NCI-H128 (cell line): ENCODE measurements at regions not wholly inside any gene's neighbourhood (a gene's known extent, or its start where the extent isn't known, plus 50 kb on each side); places are given as distances from the start of the nearest gene placed in this dataset.
"Not testable (repeated sequence)": the region's sequence is repeated elsewhere in the genome, so short reads cannot be mapped to it uniquely, and the experiment has no call there.

Experiments
- DNase-seq: peaks from one replicate; lab custom pipeline; 2025; ENCODE audit not compliant: unreplicated experiment; lab: John Stamatoyannopoulos, UW

GRCh38 chr3:176097027-176097426, 1100.3 kb downstream of the TBL1XR1 start:
- no peak for DNase-seq

GRCh38 chr3:176093892-176094291, 1103.4 kb downstream of the TBL1XR1 start:
- not testable (repeated sequence) for DNase-seq

GRCh38 chr3:176090727-176091126, 1106.6 kb downstream of the TBL1XR1 start:
- no peak for DNase-seq

DNA sequence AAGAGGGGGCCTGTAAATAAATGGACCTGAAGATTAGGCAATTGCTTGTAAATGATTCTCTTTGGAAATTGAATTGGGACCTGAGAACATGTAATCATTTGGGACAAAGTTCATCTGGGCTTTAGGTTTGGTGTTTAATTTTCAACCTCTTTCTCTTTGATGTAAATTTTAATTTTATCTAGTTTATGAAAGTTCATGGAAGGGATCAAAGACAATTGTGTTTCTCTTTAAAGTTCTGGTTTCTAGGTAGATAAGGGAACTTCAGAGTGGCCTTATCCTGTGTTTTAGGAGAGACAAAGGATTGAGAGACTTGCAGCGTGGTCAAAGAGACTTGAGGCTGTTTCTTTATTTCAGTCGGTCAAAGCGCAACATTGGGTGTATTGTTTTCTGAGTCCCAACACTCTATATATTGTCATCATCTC, 1108.3 kb downstream of the TBL1XR1 start:
- no peak for DNase-seq

DNA sequence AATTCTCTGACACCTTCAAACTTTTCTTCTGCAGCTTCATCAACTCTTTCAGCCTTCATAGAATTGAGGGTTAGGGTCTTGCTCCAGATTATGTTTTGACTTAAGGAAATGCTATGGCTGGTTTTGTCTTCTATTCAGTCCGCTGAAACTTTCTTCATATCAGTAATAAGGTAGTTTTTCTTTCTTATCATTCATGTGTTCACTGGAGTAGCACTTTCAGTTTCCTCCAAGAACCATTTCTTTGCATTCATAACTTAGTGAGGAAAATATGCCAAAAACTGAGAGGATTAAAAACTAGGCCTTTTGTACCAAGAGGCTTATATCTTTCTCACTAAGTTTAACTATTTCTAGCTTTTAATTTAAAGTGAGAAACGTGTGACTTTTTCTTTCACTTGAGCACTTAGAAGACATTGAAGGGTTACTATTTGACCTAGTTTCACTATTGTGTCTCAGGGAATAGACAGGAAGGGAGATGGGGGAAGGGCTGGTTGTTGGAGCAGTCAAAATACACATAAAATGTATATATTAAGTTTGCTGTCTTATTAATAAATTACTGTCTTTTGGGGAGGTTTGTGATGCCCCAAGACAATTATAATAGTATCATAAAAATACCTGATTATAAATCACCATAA, 1110.1 kb downstream of the TBL1XR1 start:
- no peak for DNase-seq

GRCh38 chr3:176079785-176080184, 1117.5 kb downstream of the TBL1XR1 start:
- DNase-seq, result no peak

- no peak for DNase-seq
These were observed 1118.4 kb downstream of the TBL1XR1 start for GRCh38 chr3:176078906-176079305.

DNA sequence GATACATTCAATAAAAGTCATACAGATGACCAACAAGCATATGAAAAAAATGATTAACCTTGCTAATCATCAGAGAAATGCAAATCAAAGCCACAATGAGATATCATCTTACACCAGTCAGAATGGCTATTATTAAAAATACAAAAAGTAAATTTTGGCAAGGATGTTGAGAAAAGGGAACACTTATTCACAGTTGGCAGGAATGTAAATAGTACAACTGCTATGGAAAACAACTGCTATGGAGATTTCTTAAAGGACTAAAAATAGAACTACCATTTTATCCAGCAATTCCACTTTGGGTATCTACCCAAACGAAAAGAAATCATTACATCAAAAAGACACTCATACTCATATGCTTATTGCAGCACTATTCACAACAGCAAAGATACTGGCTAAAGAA, 1121.8 kb downstream of the TBL1XR1 start:
- no peak for DNase-seq

DNA sequence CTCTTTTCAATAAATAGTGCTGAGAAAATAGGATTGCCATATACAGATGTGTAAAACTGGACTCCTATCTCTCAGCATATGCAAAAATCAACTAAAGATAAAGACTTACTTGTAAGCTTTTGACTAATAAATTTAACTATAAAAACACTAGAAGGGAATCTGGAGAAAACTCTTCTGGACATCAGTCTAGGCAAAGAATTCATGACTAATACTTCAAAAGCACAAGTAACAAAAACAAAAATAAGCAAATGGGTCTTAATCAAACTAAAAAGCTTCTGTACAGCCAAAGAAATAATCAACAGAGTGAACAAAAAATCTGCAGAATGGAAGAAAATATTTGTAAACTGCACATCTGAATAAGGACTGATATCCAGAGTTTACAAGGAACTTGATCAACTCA, 1122.2 kb downstream of the TBL1XR1 start:
- no peak for DNase-seq

DNA sequence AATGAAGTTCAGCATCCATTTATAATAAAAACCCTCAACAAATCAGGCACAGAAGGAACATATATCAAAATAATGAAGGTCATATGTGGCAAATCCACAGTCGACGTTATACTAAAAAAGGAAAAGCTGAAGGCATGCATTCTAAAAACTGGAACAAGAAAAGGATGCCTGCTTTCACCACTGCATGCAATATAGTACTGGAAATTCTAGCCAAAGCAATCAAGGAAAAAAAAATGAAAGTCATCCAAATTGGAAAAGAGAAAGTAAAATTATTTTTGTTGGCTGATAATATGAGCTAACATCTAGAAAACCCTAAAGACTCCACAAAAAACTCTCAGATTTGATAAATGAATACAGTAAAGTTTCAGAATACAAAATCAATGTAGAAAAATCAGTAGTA, 1123.2 kb downstream of the TBL1XR1 start:
- DNase-seq, result no peak

- no peak for DNase-seq
These were observed 1125.3 kb downstream of the TBL1XR1 start for GRCh38 chr3:176071943-176072342.

GRCh38 chr3:176068750-176069149, 1128.5 kb downstream of the TBL1XR1 start:
- DNase-seq, result no peak

- DNase-seq, result no peak
These were observed 1138.4 kb downstream of the TBL1XR1 start for GRCh38 chr3:176058856-176059255.

DNA sequence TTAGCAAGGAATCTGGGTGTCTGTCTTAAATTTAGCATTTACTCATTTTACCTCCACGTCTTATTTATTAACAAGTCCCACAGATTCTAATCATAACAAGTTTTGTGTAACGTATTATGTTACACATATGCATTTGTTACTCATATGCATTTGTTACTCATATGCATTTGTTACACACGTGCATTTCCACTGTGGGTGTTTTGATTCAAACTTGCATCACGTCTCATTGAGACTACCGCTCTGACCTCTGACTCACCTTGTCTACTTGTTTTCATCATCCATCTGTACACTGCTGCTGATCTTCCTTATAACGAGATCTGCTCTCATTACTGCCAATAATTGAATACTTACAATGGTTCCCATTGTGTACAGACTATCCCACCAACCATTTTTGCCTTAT, 1141.4 kb downstream of the TBL1XR1 start:
- no peak for DNase-seq

GRCh38 chr3:176051766-176052165, 1145.5 kb downstream of the TBL1XR1 start:
- no peak for DNase-seq

GRCh38 chr3:176046703-176047102, 1150.6 kb downstream of the TBL1XR1 start:
- DNase-seq, result no peak

DNA sequence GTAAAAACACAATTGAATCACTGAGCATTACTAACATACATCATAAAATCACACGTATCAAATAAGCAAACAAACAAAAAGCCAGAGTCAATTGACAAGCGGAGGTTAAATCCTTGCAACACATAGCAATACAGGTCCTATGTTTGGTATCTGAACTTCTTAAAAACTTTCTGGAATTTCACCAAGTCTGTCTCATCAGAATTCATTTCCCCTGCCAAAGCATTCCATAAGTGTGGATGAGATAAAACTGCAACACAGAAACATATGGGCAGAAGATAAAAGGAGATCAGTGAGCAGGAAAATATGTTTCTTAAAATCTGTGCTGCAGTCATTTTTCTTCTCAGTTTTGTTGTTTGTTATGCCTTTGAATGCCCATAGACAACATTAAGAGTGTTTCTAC, 1155.5 kb downstream of the TBL1XR1 start:
- DNase-seq, result no peak

DNA sequence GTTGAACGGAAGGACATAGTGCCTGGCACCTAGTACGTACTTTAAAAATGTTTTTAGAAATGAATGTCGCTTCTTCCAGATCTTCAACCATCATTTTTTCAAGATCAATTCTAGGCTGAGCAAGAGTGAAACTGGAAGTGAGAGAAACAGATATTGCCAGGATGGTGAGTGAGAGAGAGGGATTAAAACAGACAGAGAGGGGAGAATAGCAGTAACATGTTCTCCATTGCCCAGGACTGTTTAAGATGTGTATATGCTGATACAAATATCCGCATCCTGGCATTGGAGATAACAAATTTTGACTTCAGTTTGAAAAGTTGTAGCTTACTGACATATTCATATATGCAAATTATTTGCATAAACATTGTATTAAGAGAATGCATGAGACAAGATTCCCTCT, 1156.1 kb downstream of the TBL1XR1 start:
- DNase-seq, result no peak

GRCh38 chr3:176037636-176038035, 1159.6 kb downstream of the TBL1XR1 start:
- DNase-seq, result no peak

DNA sequence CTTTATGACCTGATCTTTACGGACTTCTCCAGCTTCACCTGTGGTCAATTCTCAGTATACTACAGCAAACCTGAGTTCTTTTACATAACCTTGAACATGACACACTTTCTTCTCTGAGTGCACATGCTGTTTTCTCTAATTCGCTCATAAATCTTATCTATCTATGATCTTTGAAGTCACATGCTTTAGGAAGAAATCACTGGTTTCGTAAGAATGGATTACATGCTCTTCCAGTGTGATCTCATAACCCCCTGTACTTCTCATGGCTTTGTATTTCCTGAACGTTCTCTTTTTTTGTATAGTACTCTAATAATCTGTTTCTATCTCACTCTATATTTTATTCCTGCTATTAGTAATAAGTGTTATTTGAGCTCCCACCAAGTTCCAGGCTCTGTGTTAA, 1165.2 kb downstream of the TBL1XR1 start:
- no peak for DNase-seq

DNA sequence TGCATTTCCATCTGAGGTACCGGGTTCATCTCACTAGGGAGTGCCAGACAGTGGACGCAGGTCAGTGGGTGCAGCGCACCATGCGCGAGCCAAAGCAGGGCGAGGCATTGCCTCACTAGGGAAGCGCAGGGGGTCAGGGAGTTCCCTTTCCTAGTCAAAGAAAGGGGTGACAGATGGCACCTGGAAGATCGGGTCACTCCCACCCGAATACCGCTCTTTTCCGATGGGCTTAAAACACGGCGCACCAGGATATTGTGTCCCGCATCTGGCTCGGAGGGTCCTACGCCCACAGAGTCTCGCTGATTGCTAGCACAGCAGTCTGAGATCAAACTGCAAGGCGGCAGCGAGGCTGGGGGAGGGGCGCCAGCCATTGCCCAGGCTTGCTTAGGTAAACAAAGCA, 1157.1 kb downstream of the NAALADL2 start:
- DNase-seq, result not testable (repeated sequence)

DNA sequence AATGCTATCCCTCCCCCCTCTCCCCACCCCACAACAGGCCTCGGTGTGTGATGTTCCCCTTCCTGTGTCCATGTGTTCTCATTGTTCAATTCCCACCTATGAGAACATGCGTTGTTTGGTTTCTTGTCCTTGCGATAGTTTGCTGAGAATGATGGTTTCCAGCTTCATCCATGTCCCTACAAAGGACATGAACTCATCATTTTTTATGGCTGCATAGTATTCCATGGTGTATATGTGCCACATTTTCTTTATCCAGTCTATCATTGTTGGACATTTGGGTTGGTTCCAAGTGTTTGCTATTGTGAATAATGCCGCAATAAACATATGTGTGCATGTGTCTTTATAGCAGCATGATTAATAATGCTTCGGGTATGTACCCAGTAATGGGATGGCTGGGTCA, 1156.1 kb downstream of the NAALADL2 start:
- DNase-seq, result not testable (repeated sequence)

DNA sequence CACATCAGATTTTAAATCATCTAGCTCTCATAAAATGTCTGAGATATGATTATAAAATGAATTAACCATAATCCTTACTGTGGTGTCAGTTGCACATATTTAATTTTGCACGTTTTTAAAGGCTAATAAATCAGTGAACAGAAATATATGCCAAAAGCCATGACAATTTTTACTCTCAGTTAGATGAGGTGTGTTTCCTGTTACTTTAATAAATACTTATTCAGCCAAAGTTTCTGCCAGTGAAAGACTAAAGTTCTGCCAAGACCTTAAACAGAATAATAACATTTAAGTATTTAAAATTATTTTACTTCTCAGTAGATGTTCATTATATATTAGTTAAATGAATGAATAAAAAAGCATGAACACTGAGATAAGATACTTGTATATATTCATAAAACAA, 1150.1 kb downstream of the NAALADL2 start:
- no peak for DNase-seq
